ENCODE measurements at regions not wholly inside any gene's neighbourhood (a gene's known extent, or its start where the extent isn't known, plus 50 kb on each side); places are given as distances from the start of the nearest gene placed in this dataset.

- Histone ChIP-seq H3K4me1 (no peaks in the 10 kb centered on the region), H3K27ac (no peak overlapping the region), H3K27me3 (no peaks in the 10 kb centered on the region), H3K36me3 (no peaks in the 10 kb centered on the region), H3K4me3 (no peak overlapping the region), H3K9me3 (no peaks in the 10 kb centered on the region)
- no peak for DNase-seq
- TF ChIP-seq CTCF (IDR thresholded peaks at IDR 0.05) (no peak), POLR2A (IDR thresholded peaks at IDR 0.05) (no peak)
These were observed 344.3 kb downstream of the AASDHPPT start for GRCh38 chr11:106421676-106422292.

- DNase-seq, result no peak
- TF ChIP-seq CTCF (IDR thresholded peaks at IDR 0.05) (no peak), POLR2A (IDR thresholded peaks at IDR 0.05) (no peak)
- Histone ChIP-seq H3K27me3 (no peaks in the 10 kb centered on the region), H3K36me3 (no peaks in the 10 kb centered on the region), H3K4me3 (no peak overlapping the region), H3K9me3 (no peaks in the 10 kb centered on the region), H3K27ac (no peak overlapping the region), H3K4me1 (no peaks in the 10 kb centered on the region)
These were observed 345.1 kb downstream of the AASDHPPT start for GRCh38 chr11:106422583-106422982.

DNA sequence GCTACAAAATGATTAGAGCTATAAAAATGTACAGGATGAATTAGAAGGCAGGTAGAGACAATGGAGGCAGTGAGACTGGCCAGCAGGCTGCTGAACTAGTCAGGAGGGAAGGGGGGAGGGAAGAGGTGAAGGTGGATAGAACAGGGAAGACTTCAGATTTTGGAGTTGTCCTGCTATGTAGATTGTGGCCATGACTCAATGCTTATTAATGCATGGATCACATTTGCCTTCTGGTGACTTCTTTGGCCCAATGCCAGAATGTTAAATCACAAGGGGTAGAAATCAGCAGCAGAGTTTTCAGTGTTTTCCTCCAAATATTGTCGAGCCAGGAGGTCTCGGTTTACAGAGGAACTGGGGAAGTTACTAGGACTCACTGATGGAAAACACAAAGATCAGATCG lies 346.6 kb downstream of the AASDHPPT start:
- TF ChIP-seq POLR2A (IDR thresholded peaks at IDR 0.05) (no peak), CTCF (IDR thresholded peaks at IDR 0.05) (no peak)
- Histone ChIP-seq H3K4me1 (no peaks in the 10 kb centered on the region), H3K36me3 (no peaks in the 10 kb centered on the region), H3K4me3 (no peak overlapping the region), H3K27me3 (no peaks in the 10 kb centered on the region), H3K9me3 (no peaks in the 10 kb centered on the region), H3K27ac (no peak overlapping the region)
- DNase-seq, result no peak

DNA sequence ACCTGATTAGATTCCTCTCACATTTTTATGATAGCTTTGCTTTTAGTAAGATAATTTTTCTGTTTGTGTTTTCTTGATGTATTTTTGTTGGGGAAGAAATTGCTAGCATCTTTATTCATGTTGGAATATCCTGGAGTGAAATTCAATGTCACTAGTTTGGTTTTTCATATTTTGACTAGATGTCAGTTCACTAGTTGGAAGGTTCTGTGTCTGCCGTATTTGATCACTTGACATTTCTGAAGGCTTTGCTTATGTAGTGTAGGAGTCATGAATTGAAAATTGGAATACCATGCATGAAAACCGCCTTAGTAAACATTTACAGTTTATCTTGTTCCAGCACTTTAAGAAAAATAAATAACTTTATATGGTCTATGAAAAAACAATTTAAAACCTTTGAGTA lies 348.4 kb downstream of the AASDHPPT start:
- Histone ChIP-seq H3K27ac (no peak overlapping the region), H3K9me3 (no peaks in the 10 kb centered on the region), H3K4me1 (no peaks in the 10 kb centered on the region), H3K27me3 (no peaks in the 10 kb centered on the region), H3K4me3 (no peak overlapping the region), H3K36me3 (no peaks in the 10 kb centered on the region)
- no peak for DNase-seq
- TF ChIP-seq POLR2A (IDR thresholded peaks at IDR 0.05), result no peak
- no peak for TF ChIP-seq CTCF (IDR thresholded peaks at IDR 0.05)

DNA sequence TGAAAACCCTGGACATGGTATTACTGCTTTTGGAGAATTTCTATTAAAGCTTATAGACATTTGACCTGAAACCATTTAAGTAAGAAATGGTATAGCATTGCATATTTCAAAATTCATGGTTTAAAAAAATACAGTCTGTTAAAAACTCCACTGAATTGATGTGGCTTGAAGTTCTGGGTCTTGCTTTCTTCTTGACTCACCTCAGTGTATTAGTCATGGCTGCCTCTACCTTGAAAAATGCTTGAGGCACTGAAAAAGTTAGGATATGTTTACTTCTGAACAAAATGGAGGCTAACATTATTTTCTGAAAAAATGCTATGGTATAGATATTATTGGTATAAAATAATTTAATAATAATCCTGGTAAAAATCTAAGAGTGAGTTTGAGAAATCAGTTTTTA lies 349.2 kb downstream of the AASDHPPT start:
- TF ChIP-seq CTCF (IDR thresholded peaks at IDR 0.05) (no peak), POLR2A (IDR thresholded peaks at IDR 0.05) (no peak)
- Histone ChIP-seq H3K9me3 (no peaks in the 10 kb centered on the region), H3K27me3 (no peaks in the 10 kb centered on the region), H3K4me1 (no peaks in the 10 kb centered on the region), H3K4me3 (no peak overlapping the region), H3K27ac (no peak overlapping the region), H3K36me3 (no peaks in the 10 kb centered on the region)
- no peak for DNase-seq

DNA sequence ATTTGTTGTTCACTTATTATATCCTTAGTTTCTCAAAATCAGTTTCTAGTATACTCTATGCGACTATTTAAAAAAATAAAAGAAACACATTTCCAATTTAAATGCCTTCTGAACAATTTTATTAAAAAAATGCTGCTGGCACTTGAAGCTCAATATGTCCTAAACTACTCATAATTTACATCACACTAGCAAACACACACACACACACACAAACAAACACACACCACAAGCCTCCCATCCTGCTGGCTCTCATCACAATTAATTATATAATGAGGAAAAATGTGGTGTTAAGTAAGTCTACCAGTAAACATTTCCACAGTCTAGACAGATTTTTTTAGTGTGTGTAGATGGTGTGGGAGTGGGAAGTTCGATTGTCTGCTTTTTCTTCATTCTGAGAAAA lies 350.3 kb downstream of the AASDHPPT start:
- Histone ChIP-seq H3K4me3 (no peak overlapping the region), H3K36me3 (no peaks in the 10 kb centered on the region), H3K27ac (no peak overlapping the region), H3K4me1 (no peaks in the 10 kb centered on the region), H3K27me3 (no peaks in the 10 kb centered on the region), H3K9me3 (no peaks in the 10 kb centered on the region)
- DNase-seq, result no peak
- TF ChIP-seq CTCF (IDR thresholded peaks at IDR 0.05) (no peak), POLR2A (IDR thresholded peaks at IDR 0.05) (no peak)
